AML-193 (cell line): ENCODE measurements at regions not wholly inside any gene's neighbourhood (a gene's known extent, or its start where the extent isn't known, plus 50 kb on each side); places are given as distances from the start of the nearest gene placed in this dataset.
"Not testable (repeated sequence)": the region's sequence is repeated elsewhere in the genome, so short reads cannot be mapped to it uniquely, and the experiment has no call there.

Experiments used
- DNase-seq, 2 experiments: peaks; one replicate each; lab custom pipeline; 2025; lab: John Stamatoyannopoulos, UW

- no peak for DNase-seq
Observed at GRCh38 chr6:126811321-126811720, 307.1 kb upstream of the RSPO3 start.

GRCh38 chr6:126812010-126812409, 306.5 kb upstream of the RSPO3 start:
- DNase-seq, result no peak

DNA sequence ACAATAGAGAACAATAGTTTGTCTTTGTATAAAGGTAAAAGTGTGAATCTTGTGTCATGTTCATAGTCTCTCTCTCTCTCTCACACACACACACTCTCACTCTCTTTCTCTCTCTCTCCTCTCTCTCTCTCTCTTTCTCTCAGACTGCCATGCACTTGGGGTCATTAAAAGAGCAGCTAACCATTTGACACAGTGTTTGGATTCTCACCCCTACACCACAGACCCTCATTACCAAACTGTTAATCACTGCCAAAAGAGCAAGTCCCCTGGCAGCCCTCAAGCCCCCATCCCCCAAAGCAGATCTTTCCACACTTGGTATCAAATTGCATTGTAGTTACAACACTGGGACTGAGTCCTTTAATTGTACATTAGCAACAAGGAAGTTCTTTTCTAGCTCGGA, 305.8 kb upstream of the RSPO3 start:
- DNase-seq, result no peak

- DNase-seq, result no peak
Observed at GRCh38 chr6:126820634-126821033, 297.8 kb upstream of the RSPO3 start.

DNA sequence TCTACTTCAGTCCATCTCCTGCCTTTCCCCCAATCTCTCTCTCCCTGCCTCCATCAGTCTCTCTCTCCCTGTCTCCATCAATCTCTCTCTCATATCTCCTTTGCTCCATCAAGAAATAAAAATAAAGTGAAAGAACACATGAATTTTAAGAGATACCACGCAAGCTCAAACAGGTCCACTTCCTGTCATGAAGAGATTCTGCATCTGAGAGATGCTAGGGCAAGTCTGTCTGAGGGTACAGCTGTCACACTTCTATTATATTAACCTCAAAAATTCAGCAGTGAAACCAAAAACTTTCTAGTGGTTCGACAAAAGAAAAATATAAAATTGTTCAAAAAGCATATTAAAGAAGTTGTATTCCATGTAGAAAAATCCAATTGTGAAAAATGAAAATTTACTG, 296.8 kb upstream of the RSPO3 start:
- no peak for DNase-seq

GRCh38 chr6:126824226-126824625, 294.2 kb upstream of the RSPO3 start:
- no peak for DNase-seq

DNA sequence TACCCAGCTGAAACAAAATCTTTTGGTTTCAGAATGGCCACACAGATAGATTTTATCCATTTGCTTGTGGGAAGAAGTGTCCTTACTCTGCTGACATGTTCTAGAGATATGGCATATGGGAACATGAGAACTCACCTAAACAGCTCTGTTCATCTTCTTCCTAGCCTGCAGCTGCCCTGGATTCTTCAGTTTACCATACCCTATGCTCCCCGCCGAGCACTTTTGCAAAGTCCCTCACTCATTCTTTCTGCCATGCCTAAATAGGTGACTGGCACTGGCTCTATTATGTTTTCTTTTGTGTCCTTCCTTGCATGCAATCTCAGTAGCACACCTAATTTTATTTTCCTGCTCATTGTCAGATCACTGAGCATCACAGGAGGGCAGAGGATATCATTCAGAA, 293.7 kb upstream of the RSPO3 start:
- no peak for DNase-seq

GRCh38 chr6:126826166-126826714, 292.2 kb upstream of the RSPO3 start:
- no peak for DNase-seq

DNA sequence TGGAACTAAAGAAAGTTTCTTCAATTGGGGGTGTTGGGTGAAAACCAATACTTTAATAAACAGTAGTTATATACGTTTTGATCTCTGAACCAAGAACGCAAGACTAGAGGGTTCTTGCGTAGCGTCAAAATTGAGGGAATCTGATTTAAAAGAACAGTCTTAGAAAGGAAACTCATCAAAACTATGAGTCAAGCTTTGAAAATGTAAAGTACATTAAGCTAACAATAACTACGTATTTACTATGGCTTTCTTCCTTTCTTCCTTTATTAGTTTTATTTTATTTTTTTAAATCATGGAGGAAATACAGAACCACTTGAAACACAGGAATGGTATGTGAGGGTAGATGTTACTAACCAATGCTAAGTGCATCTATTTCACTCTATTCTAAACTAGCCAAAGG, 287.0 kb upstream of the RSPO3 start:
- DNase-seq, result no peak

DNA sequence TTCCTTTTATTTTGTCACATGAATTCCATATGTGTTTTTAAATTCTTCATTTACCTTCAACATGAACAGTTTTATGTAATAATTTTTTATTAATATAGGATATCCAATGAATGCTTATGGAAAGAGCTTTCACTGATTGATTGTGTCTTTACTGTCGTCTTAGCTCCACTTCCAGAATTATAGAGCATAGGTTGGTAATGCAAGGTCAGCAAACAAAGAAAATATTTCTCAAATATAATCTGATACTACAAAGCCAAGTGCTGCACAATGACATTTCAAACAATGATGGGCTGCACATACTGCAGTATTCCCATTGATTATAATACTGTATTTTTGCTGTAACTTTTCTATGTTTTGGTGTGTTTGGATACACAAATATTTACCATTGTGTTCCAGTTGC, 275.7 kb upstream of the RSPO3 start:
- DNase-seq, result no peak

GRCh38 chr6:126848119-126848518, 270.4 kb upstream of the RSPO3 start:
- no peak for DNase-seq

GRCh38 chr6:126867641-126868040, 250.8 kb upstream of the RSPO3 start:
- no peak for DNase-seq

DNA sequence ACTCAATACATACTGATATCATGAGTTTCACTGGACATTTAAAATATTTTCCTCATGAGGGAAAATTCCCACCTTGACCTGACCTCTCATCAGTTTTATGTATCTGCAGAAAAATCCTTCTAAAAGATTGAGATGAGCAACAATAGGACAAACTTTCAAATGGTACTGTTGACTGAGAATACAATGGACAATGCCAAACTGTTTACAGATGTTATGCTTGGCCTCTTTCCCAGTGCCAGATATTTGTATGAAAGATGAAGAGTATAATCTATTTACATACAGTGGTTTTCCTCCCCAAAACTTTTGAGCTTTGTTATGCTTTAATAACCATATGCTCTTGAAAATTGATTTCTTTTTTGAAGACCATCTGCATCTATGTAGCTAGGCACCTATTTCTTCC, 245.1 kb upstream of the RSPO3 start:
- no peak for DNase-seq

DNA sequence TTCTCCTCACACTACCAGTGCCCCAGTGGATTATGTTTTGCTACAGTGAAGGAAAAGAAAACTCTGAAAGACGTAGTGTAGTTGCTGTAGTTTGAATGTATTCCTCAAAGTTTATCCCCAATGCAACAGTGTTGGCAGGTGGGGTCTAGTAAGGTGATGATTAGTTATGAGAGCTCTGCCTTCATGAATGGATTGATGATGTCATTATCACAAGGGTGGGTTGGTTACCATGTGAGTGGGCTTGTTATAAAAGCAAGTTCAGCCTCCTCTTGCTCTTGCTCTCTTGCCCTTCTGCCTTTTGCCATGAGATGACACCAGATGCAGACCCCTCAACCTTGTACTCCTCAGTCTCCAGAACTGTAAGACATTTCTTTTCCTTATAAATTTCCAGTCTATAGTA, 244.7 kb upstream of the RSPO3 start:
- no peak for DNase-seq

DNA sequence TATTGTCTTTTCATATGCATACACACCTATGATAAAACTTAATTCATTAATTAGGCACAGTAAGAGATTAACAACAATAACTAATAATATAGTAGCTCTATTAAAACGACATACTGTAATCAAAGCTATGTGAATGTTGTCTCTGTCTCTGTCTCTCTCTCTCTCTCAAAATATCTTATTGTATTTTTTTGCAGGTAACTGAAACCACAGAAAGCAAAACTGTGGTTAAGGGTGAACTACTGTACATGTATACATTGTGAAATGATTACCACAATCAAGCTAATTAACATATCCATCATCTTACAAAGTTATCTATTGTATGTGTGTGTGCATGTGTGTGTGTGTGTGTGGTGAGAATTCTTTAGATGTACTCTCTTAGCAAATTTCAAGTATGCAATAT, 242.0 kb upstream of the RSPO3 start:
- DNase-seq, result no peak

GRCh38 chr6:126880964-126881363, 237.5 kb upstream of the RSPO3 start:
- no peak for DNase-seq

- no peak for DNase-seq
Observed at GRCh38 chr6:126886106-126886505, 232.4 kb upstream of the RSPO3 start.

- no peak for DNase-seq
Observed at GRCh38 chr6:126888727-126889725, 229.4 kb upstream of the RSPO3 start.

DNA sequence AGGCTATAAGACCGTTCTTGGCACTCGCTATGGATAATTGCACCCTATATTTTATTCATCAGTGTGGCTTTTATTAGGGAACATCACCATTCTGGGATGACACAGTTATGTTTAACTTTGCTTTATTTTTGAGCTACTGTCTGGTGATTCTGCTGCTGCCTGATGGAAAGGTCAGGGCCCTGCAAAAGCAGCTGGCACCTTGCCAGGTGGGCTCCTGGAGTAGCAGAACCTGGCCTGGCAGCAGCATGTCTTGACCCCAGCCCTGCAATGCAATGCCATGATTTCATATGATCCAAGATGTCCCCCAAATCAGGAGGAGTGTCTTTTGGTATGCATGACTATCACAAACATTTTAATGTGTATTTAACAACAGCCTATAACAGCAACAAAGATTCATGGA, 228.4 kb upstream of the RSPO3 start:
- DNase-seq, result no peak

DNA sequence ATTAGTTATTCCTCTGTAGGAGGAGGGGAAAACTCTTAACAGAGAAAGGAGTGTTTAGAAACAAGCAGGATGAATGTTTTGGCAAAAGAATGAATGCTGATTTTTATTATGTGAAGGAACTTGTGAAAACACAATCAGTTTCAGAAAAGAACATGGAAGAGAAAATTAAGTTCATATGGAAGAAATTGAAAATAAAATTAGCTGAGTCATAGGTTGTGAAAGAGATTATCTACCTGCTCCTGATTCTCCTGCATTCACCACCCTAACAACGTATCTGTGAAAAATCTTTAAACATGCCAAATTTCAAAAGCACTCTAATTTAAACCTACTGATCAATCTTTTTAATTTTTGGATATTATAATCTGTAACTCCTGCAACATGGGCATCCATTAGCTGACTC, 227.3 kb upstream of the RSPO3 start:
- DNase-seq, result no peak

DNA sequence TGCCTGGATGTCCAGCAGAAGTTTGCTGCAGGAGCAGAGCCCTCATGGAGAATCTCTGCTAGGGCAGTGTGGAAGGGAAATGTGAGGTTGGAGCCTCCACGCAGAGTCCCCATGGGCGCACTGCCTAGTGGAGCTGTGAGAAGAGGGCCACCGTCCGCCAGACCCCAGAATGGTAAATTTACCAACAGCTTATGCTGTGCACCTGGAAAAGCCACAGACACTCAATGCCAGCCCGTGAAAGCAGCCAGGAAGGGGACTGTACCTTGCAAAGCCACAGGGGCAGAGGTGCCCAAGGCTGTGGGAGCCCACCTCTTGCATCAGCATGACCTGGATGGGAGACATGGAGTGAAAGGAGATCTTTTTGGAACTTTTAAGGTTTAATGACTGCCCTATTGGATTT, 225.6 kb upstream of the RSPO3 start:
- DNase-seq, result not testable (repeated sequence)

DNA sequence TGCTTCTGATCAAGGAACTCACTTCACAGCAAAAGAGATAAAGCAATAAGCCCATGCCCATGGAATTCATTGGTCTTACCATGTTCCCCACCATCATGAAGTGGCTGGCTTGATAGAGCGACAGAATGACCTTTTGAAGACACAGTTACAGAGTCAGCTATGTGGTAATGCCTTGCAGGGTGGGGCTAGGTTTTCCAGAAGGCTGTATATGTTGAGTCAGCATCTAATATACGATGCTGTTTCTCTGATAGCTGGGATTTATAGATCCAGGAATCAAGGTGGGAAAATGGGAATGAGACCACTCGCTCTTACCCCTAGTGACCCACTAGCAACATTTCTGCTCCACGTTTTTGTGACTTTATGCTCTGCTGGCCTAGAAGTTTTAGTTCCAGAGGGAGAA, 220.7 kb upstream of the RSPO3 start:
- no peak for DNase-seq

- DNase-seq, result no peak
Observed at GRCh38 chr6:126904176-126904575, 214.3 kb upstream of the RSPO3 start.

- DNase-seq, result no peak
Observed at GRCh38 chr6:126905917-126906316, 212.6 kb upstream of the RSPO3 start.
